ENCODE measurements at regions not wholly inside any gene's neighbourhood (a gene's known extent, or its start where the extent isn't known, plus 50 kb on each side); places are given as distances from the start of the nearest gene placed in this dataset.

- peak; percentile 27 to 34 for DNase-seq
Measured at GRCh38 chr7:21365866-21366624, 61.8 kb upstream of the SP4 start.

GRCh38 chr7:21367081-21367480 lies 60.8 kb upstream of the SP4 start:
- DNase-seq = no peak

- DNase-seq = no peak
Measured at GRCh38 chr7:21367537-21367936, 60.3 kb upstream of the SP4 start.

GRCh38 chr7:21368317-21368716 lies 59.6 kb upstream of the SP4 start:
- no peak for DNase-seq

- no peak for DNase-seq
Measured at GRCh38 chr7:21370283-21370982, 57.5 kb upstream of the SP4 start.

DNA sequence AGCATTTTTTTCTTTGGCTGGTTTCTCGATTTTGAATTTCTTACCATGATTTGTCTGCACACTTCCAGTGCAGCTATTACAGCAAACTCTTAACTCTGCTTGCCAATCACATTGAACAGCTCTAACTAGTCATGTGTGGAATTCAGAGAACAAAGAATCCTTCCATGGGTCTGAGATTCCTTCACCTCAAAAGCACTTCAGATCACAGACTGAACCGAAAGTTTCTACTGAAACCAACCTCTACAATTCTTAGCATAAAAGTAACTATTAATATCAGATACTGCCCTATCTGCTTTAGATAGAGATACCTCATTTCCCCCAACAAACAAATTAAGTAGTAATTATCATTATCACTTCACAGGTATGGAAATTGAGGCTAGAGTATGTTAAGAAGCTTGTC lies 56.5 kb upstream of the SP4 start:
- no peak for DNase-seq

DNA sequence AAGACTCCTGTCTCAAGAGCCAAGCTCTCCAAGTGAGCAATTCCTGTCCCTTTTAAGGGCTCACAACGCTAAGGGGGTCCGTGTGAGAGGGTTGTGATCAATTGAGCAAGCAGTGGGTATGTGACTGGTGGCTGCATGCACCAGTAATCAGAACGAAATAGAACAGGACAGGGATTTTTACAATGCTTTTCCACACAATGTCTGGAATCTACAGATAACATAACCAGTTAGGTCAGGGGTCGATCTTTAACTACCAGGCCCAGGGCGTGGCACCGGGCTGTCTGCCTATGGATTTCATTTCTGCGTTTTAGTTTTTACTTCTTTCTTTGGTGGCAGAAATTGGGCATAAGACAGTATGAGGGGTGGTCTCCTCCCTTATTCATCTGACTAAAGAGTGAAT lies 54.9 kb upstream of the SP4 start:
- no peak for DNase-seq

DNA sequence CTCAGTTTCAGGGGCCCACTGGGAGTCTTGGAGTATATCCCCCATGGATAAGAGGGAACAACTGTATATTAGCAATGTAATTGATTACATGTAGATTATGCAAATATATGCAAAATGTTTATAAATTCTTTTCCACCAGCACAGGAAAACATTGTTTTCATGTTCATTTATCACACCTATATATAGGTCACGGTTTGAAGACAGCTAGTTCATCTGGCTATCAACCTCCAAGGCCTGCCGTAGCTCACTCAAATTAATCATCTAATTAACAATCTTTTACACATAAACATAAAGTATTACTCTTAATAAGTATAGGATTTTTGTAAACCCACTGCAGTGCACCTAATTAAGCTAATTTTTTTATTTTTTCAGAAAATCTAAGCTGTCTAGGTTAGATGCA lies 53.7 kb upstream of the SP4 start:
- no peak for DNase-seq

DNA sequence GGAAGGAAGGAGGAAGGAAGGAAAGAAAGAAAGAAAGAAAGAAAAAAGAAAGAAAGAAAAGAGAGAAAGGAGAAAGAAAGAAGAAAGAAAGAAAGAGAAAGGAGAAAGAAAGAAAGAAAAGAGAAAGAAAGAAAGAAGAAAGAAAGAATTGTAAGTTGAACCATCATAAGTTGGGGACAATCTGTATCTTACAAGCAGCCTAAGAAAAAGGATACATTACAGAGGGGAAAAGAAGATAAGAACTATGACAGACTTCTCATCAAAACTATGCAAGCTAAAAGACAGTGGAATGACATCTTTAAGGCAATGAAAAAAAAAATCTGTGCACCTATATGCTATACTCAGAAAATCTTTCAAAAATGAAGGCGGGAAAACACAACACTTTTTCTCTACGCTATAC lies 50.3 kb upstream of the SP4 start:
- DNase-seq = no peak
